C4-2B (cell line): ENCODE measurements at regions not wholly inside any gene's neighbourhood (a gene's known extent, or its start where the extent isn't known, plus 50 kb on each side); places are given as distances from the start of the nearest gene placed in this dataset.

ENCODE experiments used
- H3K27ac ChIP-seq: fragments of 450-650 bp; 2 replicates; pipeline ENCODE4 v1.5.1; 2017
- ZFX ChIP-seq: fragments of 450-650 bp; IDR thresholded peaks from 2 replicates; pipeline ENCODE4 v1.6.1; 2017
- TF ChIP-seq, protein P1 (sequence below): fragments of 450-650 bp; conservative IDR thresholded peaks from 2 replicates; pipeline ENCODE4 v1.5.1; 2017; ENCODE audit warnings: mild to moderate bottlenecking

DNA sequence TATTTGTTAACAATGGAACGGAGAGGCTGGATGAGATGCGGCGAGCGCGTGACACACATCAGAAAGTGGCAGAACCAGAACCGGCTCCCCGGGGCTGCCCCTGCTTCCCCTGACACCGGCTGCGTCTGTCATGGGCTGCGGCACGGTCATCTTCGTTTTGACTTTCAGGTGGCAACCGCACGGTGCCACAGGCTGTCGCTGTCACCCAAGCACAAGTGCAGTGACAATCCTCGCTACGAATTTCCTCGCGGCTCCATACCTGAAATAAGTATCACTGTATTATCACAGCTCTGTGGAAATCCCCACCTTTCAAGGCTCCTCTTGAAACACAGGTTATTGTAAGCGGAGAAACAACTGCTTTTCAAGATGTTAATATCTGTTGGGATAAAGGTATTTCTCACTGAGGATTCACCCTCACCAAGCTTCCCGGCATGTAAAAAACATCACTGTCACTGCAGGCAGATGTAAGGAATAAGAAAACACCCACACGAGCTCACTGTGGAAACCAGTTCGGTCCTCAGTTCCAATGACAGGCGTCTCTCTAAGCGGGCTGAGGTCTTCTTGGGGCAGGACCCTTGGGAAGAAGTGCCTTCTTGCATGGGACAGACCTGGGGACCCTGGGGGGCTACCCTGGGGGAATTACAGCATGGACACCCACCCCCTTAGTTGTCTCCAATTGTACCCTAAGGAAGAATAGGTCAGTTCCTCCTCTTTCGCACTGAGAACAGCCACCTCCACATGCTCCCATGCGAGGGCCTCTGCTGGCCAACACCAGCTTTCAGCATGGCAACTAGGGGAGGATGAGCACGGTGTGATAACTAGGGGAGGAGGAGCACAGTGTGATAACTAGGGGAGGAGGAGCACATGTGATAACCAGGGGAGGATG is 86.3 kb downstream of the DACT2 start:
- H3K27ac ChIP-seq = no peak overlapping the region
- TF ChIP-seq ZFX = no peak
- TF ChIP-seq, protein P1, sequence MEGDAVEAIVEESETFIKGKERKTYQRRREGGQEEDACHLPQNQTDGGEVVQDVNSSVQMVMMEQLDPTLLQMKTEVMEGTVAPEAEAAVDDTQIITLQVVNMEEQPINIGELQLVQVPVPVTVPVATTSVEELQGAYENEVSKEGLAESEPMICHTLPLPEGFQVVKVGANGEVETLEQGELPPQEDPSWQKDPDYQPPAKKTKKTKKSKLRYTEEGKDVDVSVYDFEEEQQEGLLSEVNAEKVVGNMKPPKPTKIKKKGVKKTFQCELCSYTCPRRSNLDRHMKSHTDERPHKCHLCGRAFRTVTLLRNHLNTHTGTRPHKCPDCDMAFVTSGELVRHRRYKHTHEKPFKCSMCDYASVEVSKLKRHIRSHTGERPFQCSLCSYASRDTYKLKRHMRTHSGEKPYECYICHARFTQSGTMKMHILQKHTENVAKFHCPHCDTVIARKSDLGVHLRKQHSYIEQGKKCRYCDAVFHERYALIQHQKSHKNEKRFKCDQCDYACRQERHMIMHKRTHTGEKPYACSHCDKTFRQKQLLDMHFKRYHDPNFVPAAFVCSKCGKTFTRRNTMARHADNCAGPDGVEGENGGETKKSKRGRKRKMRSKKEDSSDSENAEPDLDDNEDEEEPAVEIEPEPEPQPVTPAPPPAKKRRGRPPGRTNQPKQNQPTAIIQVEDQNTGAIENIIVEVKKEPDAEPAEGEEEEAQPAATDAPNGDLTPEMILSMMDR = no peak

DNA sequence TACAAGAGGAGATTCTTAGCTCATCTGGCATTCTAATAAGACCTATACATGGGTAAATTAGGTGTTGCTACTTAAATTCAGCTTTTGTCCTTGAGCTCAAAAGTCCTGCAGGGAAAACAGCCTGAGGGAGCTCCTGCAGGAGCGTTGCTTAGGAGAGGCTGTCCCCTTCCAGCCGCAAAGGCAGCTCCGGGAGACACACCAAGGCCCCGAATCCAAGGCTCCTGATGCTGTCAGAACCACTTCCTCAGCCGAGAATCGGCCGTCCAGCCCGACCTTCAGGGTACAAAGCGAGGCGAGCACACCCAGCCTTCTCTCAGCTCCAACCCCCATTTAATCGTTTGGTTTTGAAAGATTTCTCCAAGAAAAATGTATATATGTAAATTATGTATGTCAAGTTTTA is 87.0 kb downstream of the DACT2 start:
- no peak for TF ChIP-seq ZFX
- TF ChIP-seq, protein P1 = no peak
- no peak overlapping the region for H3K27ac ChIP-seq

DNA sequence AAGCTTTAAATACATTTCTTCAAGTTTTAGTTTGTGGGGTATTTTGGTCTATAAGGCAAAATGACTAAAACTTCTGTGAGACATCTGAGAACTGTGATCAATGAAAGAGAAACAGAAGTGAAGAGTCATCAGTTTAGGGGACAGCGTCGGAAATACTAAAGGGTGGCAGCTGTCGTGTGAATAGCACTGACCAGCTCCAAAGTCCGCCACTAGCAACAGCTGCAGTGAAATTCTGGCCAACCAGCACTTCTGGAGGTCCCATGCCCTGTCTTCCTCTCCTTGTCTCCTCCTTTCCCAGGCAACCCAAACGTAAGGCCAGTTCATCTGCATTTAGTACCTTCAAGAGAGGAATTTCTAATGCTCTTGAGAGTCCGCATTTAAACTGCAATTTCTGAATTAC is 87.5 kb downstream of the DACT2 start:
- TF ChIP-seq, protein P1 = no peak
- TF ChIP-seq ZFX = no peak
- H3K27ac ChIP-seq = no peak overlapping the region

DNA sequence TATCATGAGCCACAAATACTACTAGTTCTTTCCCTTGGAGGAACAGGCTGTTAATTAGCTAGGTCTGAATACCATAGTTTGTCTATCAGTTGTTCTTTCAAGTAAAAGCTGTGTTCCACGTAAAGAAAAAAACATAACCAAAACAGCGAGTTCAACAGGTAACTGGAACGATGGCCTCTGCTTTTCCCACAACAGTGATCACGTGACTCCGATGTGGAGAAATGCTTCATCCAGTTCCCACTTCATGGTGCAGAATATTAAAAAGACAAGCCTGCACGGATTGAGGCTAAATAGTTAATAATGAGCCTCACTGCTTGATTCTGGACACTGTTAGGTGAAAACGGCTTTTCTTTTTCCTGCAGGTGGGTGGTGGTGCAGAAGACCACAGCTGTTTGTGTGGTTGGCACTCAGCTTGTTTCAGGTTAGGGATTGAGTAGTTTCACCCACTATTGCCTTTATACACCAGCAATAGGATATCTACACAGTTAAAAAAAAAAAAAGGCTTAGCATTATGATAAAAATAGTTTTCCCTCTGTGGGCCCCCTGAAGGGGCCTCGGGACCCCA is 88.1 kb downstream of the DACT2 start:
- no peak for TF ChIP-seq ZFX
- TF ChIP-seq, protein P1 = no peak

DNA sequence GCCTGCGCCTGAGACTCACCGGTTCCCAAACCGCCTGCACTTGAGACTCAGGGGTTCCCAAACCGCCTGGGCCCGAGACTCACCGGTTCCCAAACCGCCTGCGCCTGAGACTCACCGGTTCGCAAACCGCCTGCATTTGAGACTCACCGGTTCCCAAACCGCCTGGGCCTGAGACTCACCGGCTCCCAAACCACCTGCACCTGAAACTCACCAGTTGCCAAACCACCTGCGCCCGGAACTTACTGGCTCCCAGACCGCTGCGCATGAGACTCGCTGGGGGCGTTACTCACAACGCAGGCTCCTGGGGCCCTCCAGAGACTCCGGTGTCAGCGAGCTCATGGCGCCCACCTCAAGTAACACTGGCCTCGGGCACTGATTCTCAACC is 90.2 kb downstream of the DACT2 start:
- no peak overlapping the region for H3K27ac ChIP-seq
- TF ChIP-seq, protein P1 = no peak
- TF ChIP-seq ZFX = no peak

More for the DNA sequence above, 88.1 kb downstream of the DACT2 start:
- no peak overlapping the region for H3K27ac ChIP-seq

DNA sequence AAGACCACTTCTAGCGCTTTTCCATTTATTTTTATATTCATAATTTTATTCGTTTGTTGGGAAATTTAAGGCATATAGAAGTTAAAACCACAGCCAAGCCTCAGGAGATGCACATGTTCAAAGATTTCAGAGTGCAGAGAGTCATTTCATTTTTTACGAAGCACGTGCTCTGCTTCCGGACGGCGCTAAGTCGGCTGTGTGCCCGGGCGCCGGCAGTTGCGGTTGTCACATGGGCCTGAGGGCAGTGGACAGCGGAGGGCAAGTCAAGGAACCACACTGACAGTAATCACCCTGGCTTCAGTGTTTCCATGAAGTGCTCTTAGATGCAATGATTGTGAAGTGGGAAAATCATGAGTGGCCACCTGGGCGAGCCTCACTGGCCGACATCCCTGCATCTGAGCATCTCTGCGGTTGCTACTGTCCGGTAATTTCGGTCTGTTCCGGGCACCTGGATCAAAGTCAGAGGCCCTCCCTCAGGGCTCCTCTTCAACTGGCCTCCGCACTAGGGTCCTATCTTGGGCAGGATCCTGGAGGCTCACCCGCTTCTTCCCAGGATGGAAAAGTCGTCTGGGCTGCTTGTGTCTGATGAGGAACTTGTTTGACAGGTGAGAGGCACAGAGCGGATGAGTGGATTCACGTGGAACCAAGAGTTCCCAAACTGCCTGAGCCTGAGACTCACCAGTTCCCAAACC is 90.8 kb downstream of the DACT2 start:
- TF ChIP-seq, protein P1 = no peak
- TF ChIP-seq ZFX = no peak
- H3K27ac ChIP-seq = no peak overlapping the region

DNA sequence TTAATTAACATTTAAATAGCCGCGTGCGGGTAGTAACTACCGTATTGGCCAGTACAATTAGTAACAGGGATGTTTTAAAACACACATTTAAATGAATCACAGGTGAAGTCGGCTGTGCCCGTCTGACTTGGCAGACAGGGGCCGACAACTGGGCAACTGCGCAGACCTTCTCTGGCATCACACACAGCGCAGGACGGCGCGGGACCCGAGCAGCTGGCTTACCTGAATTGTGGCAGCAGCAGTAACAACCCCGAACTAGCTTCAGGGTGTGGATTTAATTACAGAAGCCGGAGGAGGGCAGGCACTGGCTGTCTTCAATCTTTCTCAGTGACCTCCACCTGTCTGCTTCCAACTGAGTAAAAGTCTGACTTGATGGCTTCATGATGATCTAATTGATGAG is 91.7 kb downstream of the DACT2 start:
- TF ChIP-seq ZFX = no peak
- TF ChIP-seq, protein P1 = no peak
- H3K27ac ChIP-seq = no peak overlapping the region
